COLO668 (cell line): ENCODE measurements at regions not wholly inside any gene's neighbourhood (a gene's known extent, or its start where the extent isn't known, plus 50 kb on each side); places are given as distances from the start of the nearest gene placed in this dataset.

Experiments
- DNase-seq: peaks from one replicate; lab custom pipeline; 2025; ENCODE audit not compliant: unreplicated experiment; lab: John Stamatoyannopoulos, UW

DNA sequence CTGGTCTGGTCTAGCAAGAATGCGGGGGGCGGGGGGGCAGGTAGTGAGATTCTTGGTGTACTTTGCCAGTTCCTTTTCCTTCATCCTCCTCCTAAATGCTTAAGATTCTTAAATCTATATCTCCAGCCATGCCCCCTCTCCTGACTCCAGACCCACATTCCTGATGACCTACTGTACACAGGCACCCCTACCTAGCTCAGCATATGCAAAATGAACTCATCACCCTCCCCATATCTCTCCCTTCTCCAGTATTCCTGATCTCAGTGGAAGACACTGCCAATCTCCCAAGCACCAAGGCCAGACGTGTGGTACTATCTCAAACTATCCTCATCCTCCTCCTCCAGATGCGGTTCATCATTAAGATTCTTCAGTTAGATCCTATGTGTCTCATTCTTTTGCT is 215.8 kb downstream of the SPTSSA start:
- no peak for DNase-seq

- DNase-seq: no peak
Observed at GRCh38 chr14:34243401-34243800, 218.6 kb downstream of the SPTSSA start.

- DNase-seq: no peak
Observed at GRCh38 chr14:34243001-34243400, 219.0 kb downstream of the SPTSSA start.

DNA sequence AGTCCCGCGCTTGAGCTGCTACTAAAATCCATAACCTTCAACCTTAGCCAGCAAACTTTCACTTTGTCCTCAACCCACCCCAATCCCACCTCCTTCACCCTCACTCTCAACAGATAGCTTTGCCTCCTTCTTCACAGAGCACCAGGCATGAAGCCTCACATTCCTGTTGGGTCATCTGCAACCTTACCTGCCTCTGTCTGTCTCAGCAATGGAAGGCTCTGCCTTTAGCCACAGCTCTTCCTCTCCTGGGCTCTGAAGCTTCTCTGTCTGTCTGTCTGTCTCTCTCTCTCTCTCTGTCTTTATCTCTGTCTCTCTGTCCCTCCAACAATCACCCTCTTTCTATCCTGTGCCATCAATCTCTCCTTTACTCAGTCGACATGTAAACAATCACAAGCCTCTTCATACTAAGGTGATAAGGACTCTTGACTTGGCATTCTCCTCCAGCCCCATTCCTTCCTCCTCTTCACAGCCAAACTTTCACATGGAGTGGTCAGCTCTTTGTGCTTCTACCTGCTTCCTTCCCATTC is 220.8 kb downstream of the SPTSSA start:
- DNase-seq: no peak

GRCh38 chr14:34238610-34239009 is 223.4 kb downstream of the SPTSSA start:
- no peak for DNase-seq

- no peak for DNase-seq
Observed at GRCh38 chr14:34237677-34238076, 224.4 kb downstream of the SPTSSA start.

- DNase-seq: no peak
Observed at GRCh38 chr14:34237081-34237480, 225.0 kb downstream of the SPTSSA start.

GRCh38 chr14:34235643-34236300 is 226.3 kb downstream of the SPTSSA start:
- no peak for DNase-seq

GRCh38 chr14:34234258-34234657 is 227.8 kb downstream of the SPTSSA start:
- DNase-seq: no peak

DNA sequence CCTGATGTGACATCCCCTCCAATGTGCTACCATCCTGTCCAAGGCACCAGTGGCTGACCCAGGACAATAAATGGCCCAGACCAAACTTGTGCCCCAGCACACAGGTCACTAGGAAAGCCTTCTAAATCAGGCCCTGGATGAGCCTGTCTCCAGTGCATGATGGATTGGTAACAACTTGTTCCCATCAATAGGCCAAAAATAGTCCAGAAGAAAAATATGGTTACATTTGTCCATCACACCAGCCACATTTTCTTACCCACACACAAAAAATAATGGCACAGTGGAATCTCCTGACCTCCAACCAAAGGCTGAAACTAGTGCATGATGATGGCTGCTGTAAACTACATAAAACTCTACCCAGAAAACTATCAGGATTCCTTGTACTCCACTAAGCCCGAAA is 228.4 kb downstream of the SPTSSA start:
- DNase-seq: no peak

DNA sequence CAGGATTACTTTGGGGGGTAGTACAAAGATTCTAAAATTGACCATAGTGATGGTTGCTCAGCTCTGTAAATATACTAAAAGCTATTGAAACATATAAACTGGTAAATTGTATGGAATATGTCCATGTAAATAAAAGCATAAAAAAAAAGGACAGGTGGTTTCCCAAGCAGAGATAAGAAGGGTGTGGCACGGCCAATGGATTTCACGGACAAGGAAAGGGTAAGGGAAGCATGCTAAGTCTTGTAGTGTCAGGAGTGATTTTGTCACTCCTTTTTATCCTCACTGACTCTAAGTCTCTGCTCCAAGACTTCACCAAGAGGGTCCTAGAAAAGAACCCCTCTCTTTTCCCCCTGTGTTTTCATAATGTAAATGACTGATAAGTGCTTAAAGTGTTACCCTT is 229.2 kb downstream of the SPTSSA start:
- no peak for DNase-seq

DNA sequence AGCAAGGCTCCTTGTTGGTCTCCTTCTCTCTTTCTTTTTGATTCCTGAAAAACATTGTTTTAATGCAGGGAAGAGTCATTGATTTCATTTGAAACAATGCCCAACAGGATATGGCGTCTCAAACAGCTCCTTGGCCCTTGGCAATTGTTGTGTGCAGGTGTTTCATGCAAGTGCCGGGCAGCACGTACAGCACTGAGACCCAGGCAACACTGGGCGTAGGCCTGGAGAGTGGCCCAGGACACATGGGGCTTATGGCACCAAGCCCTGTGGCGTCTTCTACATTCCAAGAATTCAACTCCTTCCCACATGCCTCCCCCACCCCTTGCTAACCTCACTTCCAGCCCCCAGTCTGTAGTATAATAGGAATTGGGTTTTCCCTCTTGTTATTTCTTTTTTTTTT is 230.4 kb downstream of the SPTSSA start:
- DNase-seq: no peak

GRCh38 chr14:34229140-34229539 is 232.9 kb downstream of the SPTSSA start:
- DNase-seq: no peak

- no peak for DNase-seq
Observed at GRCh38 chr14:34228650-34228976, 233.4 kb downstream of the SPTSSA start.

DNA sequence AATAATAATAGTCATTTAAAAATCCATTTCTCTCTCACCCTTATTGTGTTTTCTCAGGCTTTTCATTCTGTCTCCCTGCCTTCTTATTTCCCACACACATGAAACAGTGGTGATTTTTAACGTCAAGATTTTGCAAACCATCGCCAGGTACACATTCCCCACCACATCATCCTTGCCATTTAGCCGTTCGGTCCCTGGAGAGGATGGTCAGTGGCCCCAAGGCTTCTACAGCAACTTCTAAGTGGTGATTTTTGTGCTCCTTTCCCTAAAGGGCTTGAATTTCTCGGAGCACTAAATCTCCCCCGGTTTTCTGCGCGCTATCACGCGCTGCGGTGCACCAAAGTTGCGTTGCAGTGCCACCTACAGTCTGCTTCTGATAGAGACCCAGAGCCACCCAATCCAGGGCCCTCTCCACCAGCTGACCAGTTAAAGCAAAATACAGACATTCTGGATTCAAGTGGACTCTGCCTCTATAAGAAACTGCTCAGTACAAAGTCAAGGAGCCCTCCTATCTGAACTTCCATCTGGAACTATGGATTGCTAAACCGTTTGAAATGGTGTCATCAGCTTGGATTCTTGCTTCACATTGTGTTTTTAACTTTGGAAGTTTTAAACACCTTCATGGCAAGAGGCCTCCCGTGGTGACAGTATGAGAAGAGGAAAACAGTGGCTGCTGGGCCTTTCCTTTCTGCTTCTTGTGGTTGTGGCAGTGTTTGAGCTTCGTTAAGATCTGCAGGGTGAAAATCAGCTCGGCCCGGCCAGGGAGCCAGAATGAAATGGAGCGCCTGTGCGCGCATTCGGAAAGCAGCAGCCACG is 234.0 kb downstream of the SPTSSA start:
- DNase-seq: peak; percentile 84

DNA sequence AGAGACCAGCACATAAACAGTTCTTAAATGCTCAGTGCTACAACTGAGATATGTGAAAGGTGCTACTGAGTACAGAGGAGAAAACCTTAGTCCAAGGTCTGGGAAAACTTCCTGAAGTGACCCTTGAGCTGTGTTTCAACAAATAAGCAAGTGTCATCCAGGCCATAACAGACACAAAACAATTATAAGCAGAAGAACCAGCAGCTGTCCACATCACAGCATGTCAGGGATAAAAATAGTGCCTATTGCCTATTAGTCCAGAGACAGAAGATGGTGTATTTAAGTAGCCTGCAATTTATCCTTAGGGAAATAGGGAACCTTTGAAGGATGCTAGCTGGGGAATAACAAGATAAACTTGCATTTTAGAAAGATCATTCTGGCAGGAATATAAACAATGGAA is 237.8 kb downstream of the SPTSSA start:
- no peak for DNase-seq

DNA sequence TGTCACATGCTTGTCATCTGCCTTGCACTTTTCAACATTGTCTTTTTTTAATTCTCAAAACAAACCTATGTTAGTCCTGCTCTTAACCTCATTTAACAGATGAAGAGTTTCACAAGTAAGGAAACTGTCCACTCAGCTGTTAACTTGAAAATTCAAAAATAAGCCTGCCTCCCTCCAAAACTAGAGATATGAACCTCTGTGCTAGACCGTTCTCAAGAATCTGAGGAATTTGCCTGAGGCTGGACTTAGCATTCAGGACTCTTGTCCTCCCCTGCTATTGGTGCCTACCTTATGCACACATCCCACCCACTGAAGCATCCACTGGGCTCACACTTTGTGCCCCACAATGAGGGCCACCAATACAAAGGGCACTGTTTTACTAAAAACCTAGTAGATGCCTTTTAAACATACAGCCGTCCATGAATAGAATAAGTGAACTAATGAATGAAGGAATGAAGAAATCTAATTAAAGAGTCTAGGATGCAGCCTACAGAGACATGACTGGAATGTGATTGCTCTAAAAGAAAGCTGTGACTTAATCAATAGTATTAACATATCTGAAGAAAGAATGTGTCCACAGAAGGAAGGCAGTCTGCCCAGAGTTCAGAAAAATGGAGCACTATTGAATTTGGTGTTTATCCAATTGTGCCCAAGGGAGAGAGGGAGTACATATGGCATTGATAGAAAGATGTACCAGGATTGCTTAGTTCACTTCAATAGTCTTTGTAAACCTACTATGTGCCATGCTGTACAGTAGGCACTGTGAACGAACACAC is 238.5 kb downstream of the SPTSSA start:
- no peak for DNase-seq

- DNase-seq: peak; percentile 26
Observed at GRCh38 chr14:34222867-34223266, 239.2 kb downstream of the SPTSSA start.

GRCh38 chr14:34222122-34222521 is 239.9 kb downstream of the SPTSSA start:
- DNase-seq: no peak

DNA sequence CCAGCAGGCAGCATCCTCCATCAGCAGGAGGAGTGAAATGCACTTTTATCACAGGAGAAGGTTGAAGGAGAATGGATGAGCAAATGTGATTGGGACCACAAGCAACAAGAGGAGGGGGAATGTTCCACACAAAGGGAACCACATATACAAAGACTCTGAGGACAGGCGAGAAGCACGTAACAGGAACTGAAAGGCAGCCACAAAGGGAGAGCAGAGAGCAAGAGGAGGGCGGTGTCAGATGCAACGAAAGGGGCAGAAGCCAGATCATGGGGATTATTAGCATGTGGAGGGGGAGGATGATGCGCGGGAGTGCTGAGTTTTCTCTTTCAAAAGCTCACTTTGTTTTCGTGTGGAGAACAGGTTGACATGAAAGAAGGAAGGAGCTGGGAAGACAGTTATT is 241.1 kb downstream of the SPTSSA start:
- DNase-seq: no peak

DNA sequence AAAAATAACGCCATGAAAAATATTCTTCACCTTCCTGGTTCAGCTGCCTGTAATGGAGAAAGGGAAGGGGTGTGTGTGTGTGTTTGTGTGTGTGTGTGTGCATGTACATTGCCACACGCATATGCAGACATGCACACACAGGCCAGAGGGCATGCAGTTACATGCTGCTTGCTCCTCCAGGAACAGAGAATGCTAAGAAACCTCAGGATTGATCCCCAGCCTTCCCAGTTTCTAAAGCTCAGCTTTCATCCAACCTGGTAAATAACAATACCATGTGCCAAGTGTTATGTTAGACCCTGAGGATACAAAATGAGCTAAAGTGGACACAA is 241.7 kb downstream of the SPTSSA start:
- DNase-seq: no peak
